ENCODE measurements at regions not wholly inside any gene's neighbourhood (a gene's known extent, or its start where the extent isn't known, plus 50 kb on each side); places are given as distances from the start of the nearest gene placed in this dataset.

DNA sequence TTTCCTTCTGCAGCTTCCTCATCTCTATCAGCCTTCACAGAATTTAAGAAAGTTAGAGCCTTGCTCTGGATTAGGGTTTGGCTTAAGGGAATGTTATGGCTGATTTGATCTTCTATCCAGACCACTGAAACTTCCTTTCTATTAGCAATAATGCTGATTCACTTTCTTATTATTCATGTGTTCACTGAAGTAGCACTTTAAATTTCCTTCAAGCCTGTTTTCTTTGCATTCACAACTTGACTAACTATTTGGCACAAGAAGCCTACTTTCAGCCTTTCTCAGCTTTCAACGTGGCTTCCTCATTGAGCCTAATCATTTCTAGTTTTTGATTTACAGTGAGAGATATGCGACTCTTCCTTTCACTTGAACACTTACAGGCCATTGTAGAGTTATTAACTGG, 528.5 kb downstream of the PLPP3 start:
- H3K36me3 ChIP-seq (ENCODE audit: low read depth, missing control alignments): no peaks in the 10 kb centered on the region
- no peaks in the 10 kb centered on the region for H3K27me3 ChIP-seq
- no peak for TF ChIP-seq POLR2A (IDR thresholded peaks at IDR 0.05)
- TF ChIP-seq, protein P1, sequence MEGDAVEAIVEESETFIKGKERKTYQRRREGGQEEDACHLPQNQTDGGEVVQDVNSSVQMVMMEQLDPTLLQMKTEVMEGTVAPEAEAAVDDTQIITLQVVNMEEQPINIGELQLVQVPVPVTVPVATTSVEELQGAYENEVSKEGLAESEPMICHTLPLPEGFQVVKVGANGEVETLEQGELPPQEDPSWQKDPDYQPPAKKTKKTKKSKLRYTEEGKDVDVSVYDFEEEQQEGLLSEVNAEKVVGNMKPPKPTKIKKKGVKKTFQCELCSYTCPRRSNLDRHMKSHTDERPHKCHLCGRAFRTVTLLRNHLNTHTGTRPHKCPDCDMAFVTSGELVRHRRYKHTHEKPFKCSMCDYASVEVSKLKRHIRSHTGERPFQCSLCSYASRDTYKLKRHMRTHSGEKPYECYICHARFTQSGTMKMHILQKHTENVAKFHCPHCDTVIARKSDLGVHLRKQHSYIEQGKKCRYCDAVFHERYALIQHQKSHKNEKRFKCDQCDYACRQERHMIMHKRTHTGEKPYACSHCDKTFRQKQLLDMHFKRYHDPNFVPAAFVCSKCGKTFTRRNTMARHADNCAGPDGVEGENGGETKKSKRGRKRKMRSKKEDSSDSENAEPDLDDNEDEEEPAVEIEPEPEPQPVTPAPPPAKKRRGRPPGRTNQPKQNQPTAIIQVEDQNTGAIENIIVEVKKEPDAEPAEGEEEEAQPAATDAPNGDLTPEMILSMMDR (IDR thresholded peaks at IDR 0.05): no peak
- no peaks in the 10 kb centered on the region for H3K9me3 ChIP-seq
- H3K27ac ChIP-seq: no peak overlapping the region
- 83 to 90% methylated on average over 2 of the region's 2 CpGs for WGBS, 2 donors
- DNase-seq: no peak
- no peaks in the 10 kb centered on the region for H3K4me1 ChIP-seq
- H3K4me3 ChIP-seq: no peak overlapping the region
- intact Hi-C loops (cut with DNase I; ENCODE audit: low total_unique reads): no loop called here

DNA sequence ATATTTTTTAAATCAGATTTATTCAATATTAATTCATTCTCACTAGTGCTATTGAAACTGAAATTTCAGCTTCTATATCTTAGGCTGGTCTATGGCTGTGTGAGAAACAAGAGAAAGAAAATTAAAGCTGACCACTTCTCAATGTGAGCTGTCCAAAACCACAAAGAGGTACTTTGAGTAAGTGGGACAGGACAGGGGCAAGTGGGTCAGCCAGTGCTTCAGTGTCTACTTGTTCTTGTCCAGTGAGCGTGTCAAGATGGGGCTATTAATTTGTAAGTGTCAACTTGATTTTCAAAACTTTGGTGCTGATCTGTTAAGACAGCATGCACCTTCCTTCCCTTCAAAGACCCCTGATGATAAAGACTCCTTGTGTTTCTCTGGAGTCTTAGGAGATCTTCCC, 533.9 kb downstream of the PLPP3 start:
- H3K27me3 ChIP-seq: no peaks in the 10 kb centered on the region
- H3K4me1 ChIP-seq: no peaks in the 10 kb centered on the region
- no peaks in the 10 kb centered on the region for H3K9me3 ChIP-seq
- WGBS, 2 donors: 92 to 100% methylated on average over 1 of the region's 1 CpG
- no peak overlapping the region for H3K27ac ChIP-seq
- no peaks in the 10 kb centered on the region for H3K36me3 ChIP-seq (ENCODE audit: low read depth, missing control alignments)
- TF ChIP-seq POLR2A (IDR thresholded peaks at IDR 0.05): no peak
- TF ChIP-seq, protein P1 (IDR thresholded peaks at IDR 0.05): no peak
- intact Hi-C loops (cut with DNase I; ENCODE audit: low total_unique reads): no loop called here
- DNase-seq: no peak
- H3K4me3 ChIP-seq: no peak overlapping the region

DNA sequence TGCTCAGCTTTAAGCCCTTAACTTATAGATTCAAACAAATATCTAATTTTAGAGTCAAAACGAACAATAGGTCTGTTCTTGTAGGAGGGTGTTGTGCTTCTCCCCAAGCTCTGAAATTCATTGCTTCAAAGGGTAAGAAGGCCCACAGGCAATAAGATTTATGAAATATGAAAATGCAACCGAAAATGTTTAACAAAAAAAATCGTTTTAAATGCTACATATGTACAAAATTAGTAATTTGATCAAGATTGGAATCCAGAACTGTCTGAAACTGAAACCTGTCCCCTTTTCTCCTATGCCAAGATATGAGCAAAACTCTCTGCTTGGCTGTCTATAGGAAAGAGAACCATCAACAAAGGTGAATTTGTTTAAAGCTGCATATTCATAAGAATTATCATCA, 534.3 kb downstream of the PLPP3 start:
- WGBS, 2 donors: 75 to 80% methylated on average over 3 of the region's 3 CpGs
- Histone ChIP-seq H3K4me3 (no peak overlapping the region), H3K27me3 (no peaks in the 10 kb centered on the region), H3K9me3 (no peaks in the 10 kb centered on the region), H3K36me3 (ENCODE audit: low read depth, missing control alignments) (no peaks in the 10 kb centered on the region), H3K4me1 (no peaks in the 10 kb centered on the region), H3K27ac (no peak overlapping the region)
- intact Hi-C loops (cut with DNase I; ENCODE audit: low total_unique reads): no loop called here
- no peak for TF ChIP-seq POLR2A (IDR thresholded peaks at IDR 0.05)
- TF ChIP-seq, protein P1 (IDR thresholded peaks at IDR 0.05): no peak
- no peak for DNase-seq

DNA sequence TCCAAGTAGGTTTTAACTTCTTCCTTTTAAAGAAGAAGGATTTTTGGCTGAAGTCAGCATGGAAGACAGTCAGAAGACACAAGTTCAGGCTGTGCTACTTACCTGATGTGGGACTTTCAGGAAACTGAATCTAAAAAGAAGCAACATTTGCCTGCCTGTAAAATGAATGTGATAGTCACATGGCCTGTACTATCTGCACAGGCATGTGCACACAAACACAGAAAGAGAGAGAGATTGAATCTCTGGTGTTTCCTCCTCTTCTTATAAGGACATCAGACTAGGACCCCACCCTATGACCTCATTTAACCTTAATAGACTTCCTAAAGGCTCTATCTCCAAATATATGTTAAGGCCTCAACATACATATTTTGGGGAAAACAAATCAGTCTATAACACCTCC, 542.9 kb downstream of the PLPP3 start:
- no peaks in the 10 kb centered on the region for H3K36me3 ChIP-seq (ENCODE audit: low read depth, missing control alignments)
- no peaks in the 10 kb centered on the region for H3K4me1 ChIP-seq
- H3K4me3 ChIP-seq: no peak overlapping the region
- H3K27me3 ChIP-seq: no peaks in the 10 kb centered on the region
- H3K9me3 ChIP-seq: no peaks in the 10 kb centered on the region
- H3K27ac ChIP-seq: no peak overlapping the region
- DNase-seq: no peak
- TF ChIP-seq, protein P1 (IDR thresholded peaks at IDR 0.05): no peak
- no peak for TF ChIP-seq POLR2A (IDR thresholded peaks at IDR 0.05)
- intact Hi-C loops (cut with DNase I; ENCODE audit: low total_unique reads): no loop called here

DNA sequence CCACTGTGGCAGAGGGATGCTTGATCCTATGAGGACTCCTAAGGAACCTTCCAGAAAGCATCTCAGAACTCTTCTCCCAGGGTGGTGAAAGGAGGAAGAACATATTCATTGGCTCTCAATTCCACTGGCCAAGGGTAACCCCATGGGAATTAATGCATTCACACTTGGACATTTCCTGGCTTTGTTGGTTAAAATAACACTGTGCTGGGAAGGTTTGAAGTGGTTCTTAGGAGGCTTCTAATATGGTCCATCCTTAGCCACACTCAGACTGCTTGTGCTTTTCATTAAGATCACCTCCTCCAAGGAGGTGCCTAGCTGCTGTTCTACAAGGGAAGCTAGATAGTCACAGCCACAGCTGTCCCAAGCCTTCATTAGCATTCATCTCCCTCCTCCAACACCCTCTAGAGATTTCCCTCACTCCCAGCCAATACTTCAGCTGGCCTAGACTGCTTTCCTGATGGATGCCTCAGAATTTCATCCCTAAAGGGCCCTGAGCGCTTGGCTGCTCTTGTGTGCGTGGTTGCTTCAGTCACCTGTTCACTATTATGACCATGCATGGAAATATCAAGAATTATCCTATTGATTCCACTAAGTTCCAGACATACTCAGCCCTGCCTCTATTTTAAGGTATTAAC, 544.4 kb downstream of the PLPP3 start:
- no peak overlapping the region for H3K27ac ChIP-seq
- TF ChIP-seq, protein P1 (IDR thresholded peaks at IDR 0.05): no peak
- no peak for TF ChIP-seq POLR2A (IDR thresholded peaks at IDR 0.05)
- no peaks in the 10 kb centered on the region for H3K27me3 ChIP-seq
- H3K9me3 ChIP-seq: no peaks in the 10 kb centered on the region
- no peaks in the 10 kb centered on the region for H3K36me3 ChIP-seq (ENCODE audit: low read depth, missing control alignments)
- no peaks in the 10 kb centered on the region for H3K4me1 ChIP-seq
- 84 to 90% methylated on average over 2 of the region's 2 CpGs for WGBS, 2 donors
- intact Hi-C loops (cut with DNase I; ENCODE audit: low total_unique reads): no loop called here
- DNase-seq: no peak
- H3K4me3 ChIP-seq: no peak overlapping the region

Data from testis (tissue), 2 donors.